CD4-positive, alpha-beta T cell treated with Interleukin-17A for 4 hours (primary cell): ENCODE measurements at regions not wholly inside any gene's neighbourhood (a gene's known extent, or its start where the extent isn't known, plus 50 kb on each side); places are given as distances from the start of the nearest gene placed in this dataset.

Experiments used
- DNase-seq: peaks from one replicate; pipeline ENCODE4 v3.0.0-alpha.2; 2020; ENCODE audit warnings: mixed read lengths

- DNase-seq, result no peak
Observed at GRCh38 chr10:111522141-111522540, 445.3 kb downstream of the ADRA2A start.

GRCh38 chr10:111522551-111522950, 445.7 kb downstream of the ADRA2A start:
- DNase-seq, result no peak

- DNase-seq, result no peak
Observed at GRCh38 chr10:111523016-111523415, 446.2 kb downstream of the ADRA2A start.

DNA sequence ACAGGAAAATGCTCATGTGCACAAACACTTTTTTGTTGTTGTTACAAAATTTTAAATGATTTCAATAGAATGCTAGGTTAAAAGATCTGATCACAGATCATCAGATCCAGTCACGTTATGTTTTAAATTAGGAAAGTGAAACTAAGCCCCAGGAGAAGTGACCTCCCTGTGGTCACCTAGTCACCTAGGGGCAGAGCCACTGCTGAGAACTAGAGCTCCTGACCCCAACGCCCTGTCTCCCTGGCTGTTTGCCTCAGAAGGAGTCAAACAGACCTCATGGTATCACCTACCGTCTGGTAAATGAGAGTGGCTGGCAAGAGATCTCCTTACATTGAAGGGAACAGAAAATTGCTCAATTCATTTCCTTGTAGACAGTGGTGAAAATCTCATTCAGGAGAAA, 447.3 kb downstream of the ADRA2A start:
- DNase-seq, result no peak

GRCh38 chr10:111525696-111526095, 448.9 kb downstream of the ADRA2A start:
- no peak for DNase-seq

GRCh38 chr10:111531690-111532089, 454.9 kb downstream of the ADRA2A start:
- no peak for DNase-seq

DNA sequence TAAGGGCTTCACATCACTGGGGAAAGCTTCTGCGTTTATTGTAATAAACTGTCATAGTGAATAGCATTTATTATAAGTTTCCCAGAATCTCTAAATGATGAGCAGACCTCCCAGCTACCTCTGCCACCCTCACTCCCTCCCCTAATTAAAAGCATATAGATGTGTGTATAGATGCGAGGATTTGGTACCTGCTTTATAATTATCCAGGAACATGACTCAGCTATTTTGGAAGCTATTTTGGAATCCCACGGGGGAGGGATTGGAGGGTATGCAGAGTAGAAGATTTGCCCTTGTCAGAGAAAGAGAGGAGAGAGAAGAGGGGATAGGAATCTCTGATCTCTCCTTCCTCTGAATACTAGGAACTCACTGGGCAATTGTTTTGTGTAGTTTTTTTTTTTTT, 455.3 kb downstream of the ADRA2A start:
- no peak for DNase-seq

DNA sequence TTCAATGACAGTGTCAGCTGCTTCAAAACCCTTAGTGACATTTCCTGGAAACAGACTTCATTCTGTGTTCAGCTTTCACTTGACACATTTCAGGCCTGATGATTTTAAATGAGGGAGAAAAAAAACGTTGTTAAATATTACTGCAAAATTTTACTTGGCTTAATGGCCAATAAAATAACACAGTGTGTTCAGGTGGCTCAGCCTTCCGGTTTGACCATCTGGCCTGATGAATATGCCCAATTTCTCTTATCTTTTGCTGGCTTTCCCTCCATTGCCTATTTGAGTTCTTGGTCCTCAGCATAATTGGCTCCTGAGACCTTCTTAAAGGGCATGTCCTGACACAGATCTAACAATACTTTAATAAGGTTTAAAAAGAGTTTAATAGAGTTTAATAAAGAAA, 462.4 kb downstream of the ADRA2A start:
- no peak for DNase-seq

- DNase-seq, result no peak
Observed at GRCh38 chr10:111543854-111544253, 467.0 kb downstream of the ADRA2A start.

DNA sequence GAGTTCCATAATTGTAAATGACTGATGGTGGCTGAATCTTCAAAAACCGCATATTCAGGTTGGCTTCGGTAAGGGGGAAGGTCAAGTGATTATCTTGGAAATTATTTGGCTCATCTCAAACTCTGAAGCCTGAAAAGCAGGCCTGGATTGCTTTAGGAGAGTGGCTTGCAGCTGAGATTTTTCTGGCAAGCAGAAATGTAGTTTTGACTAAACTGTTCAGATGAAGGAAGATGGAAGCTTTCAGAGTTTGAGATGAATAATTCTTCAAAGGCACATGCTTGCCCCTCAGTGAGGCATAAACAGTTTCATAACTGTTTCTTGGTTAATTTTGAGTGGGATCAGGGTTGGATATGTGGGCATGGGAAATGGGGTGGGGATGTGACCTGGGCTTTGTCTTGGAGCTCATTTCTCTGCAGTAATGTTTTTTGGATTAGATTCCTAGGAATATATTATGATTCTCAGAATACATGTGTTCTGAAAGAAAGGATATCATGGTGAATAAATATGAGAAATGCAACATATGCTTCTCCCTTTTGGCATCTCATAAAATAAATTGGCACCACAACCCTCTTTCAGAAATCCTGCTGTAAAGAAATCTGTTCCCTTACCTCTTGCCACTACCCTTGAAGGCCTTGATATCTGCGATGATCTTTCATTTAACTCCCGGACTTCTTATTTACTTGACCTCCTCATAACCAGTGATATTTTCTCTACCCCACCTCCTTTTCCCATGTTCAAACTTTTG, 469.2 kb downstream of the ADRA2A start:
- DNase-seq, result no peak

- DNase-seq, result no peak
Observed at GRCh38 chr10:111548084-111548726, 471.4 kb downstream of the ADRA2A start.

DNA sequence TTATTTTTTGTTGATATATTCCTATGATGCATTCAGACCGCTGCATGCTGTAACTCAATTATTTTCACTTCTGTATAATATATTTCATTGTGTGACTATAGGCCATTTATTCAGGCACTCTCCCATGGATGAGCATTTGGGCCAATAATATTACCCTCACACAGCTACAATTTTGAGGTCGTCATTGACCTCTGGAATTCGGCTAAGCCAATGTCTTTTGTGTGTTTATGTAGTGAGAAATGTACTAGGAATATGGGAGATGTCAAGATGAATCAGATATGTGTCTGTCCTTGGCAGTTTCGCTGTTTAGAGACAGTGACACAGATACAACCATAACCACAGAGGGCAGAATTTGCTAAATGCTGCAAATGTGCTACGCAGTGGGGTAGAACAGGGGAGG, 474.2 kb downstream of the ADRA2A start:
- DNase-seq, result no peak

- no peak for DNase-seq
Observed at GRCh38 chr10:111556666-111557065, 479.8 kb downstream of the ADRA2A start.

GRCh38 chr10:111558211-111558610, 481.4 kb downstream of the ADRA2A start:
- no peak for DNase-seq

GRCh38 chr10:111560027-111560426, 483.2 kb downstream of the ADRA2A start:
- DNase-seq, result no peak

DNA sequence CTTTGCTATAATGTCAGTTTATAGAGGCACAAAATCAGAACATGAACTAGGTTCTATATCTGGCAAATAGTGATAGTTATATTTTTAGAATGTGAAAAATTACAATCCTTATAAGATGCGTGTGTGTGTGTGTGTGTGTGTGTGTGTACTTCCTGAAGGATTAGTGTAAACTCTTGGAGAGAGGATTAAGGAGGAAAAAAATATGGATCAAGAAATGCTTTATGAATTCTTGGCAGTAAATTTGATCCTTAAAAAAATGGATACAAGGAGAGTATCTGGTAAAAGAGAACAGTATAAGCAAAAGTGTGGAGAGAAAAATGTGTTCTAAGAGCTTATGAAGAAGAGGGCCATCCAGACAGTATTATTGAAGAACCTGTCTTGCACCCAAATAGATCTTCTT, 484.3 kb downstream of the ADRA2A start:
- no peak for DNase-seq

DNA sequence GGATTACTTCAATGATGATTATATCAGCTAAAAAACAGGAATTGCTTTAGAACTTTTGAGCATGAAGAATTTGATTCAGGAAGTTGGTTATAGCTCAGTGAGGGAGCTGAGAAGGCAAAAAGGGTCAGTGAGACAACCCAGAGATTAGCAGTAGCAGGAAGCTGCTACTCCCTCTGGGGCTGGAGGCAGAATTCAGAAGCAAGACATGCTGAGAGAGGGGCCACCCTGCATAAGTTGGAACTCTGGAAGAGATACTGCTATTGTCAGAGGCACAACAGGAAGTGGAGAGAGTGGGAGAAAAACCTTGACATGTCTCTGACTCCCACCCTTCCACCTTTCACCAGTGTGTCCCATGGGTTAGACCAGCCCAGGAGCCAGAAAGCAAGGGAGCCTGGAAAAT, 488.7 kb downstream of the ADRA2A start:
- no peak for DNase-seq

DNA sequence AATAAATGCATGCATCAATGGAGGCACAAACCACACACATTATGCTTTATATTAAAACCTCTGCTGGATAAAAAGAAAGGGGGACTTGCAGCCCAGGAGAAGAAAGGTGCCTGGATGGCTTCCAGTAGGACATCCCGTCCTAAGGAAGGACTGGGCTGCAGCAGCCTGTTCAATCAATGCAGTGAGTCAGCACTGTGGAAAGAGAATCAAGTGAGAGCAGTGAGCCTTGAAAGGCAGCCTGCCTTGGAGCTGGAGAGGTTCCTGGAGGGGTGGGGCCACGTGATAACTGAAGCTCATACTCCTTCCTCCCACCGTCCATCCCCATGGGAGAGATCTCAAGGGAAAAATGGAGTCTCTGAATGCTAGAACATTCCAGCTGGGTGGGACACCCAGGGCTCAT, 501.2 kb downstream of the ADRA2A start:
- no peak for DNase-seq

GRCh38 chr10:111579473-111579872, 502.6 kb downstream of the ADRA2A start:
- DNase-seq, result no peak

GRCh38 chr10:111590703-111591102, 513.9 kb downstream of the ADRA2A start:
- DNase-seq, result no peak

GRCh38 chr10:111593578-111593977, 516.7 kb downstream of the ADRA2A start:
- DNase-seq, result no peak

DNA sequence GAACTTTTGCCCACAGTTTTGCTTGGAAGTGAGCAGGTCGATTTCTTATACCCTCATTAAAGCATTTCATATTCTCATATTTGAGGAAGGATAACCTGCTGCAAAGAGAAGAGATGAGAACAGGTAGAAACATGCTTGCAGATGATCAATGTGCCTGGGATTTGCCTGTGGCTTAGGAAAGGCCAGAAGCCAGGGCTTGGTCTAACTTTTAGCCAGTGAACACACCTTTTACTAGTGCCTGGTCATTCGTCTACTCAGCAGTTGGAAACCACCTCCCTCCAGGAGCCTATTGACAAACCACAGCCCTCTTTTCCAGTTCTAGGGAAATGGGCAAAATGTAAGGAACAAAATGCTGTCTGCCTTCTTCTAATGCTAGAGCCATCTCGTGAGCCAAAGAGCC, 518.3 kb downstream of the ADRA2A start:
- no peak for DNase-seq

DNA sequence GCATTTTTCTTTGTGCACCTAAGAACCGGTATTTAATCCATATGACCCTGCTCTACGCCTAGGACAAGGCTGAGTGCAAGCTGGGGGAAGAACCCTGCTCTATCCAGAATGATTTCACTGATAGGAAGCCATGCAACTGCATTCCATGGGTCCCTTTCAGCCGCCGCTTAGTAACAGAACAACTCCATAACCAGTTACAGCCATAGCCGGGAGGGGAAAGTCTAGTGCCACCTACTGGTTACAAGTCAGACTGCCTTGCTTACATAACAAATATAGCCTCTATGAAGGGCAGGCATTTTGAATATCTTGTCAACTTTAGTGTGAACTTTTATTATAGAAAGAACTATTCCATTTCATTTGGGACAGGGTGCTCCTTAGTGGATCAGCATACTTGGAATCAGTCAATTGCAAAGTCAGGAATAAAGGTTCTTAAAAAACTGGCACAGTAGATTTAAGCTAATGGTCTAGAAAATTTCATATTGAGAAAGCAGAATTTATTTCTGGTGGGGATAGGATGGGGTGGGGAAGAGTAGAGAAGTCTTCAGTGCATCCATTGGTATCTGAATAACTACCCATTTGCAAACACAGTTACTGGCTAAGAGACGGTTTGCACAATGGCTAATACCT, 521.7 kb downstream of the ADRA2A start:
- DNase-seq, result peak; percentile 37

DNA sequence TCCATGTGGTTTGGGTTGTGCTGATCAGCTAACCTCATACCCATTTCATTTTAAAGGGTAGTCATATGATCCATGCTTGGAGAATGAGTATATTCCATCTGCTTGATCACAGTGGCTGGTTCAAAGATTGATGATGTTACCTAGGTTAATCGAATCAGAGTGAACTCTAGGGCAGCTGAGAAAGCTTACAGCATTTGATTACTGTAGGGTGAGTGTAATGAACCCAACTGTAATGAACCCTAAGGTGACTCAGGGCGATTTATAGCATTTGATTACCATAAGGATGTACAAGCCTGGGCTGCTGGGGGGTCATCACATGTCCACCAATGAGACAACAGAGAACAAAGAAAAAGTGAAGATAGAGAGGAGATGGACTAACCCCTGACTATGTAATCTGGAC, 523.1 kb downstream of the ADRA2A start:
- no peak for DNase-seq
